ENCODE measurements at regions not wholly inside any gene's neighbourhood (a gene's known extent, or its start where the extent isn't known, plus 50 kb on each side); places are given as distances from the start of the nearest gene placed in this dataset.
A peak's percentile ranks its signal among the peaks of the same experiment; 100 is the strongest.

DNA sequence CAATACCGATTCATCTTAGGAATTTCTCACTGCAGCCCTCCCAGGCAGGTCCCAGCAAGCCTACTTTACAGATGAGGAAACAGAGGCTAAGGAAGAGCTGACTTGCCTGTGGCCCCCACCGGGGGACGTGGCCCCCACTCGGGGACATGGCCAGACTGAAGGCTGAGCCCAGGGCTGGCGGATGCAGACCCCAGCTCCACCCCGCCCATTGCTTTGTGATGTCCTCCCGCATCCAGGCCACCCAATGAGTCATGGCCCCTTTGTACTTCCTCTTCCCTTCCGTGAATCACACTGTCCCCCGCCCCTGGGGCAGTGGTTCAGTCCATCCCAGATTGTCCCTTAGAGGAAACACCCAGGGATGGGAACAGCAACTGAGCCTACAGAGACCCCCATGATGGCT, 116.0 kb upstream of the ANO1 start:
- DNase-seq (ENCODE audit: low read depth in 1 of 2, low spot score in 2 of 2) (no peak), FAIRE-seq (no peak)
- H2BK120ac ChIP-seq (replicated peaks; ENCODE audit: low read depth, low read length) = no peak overlapping the region
- H3K4ac ChIP-seq (replicated peaks; ENCODE audit: insufficient read length, low read depth, low read length) = no peak overlapping the region
- no peak overlapping the region for H2BK20ac ChIP-seq (ENCODE audit: low read length)
- H3K14ac ChIP-seq (ENCODE audit: insufficient read length) = no peak overlapping the region
- no peak overlapping the region for H3K4me2 ChIP-seq (ENCODE audit: insufficient read depth in 1 of 2, low read depth in 2 of 2, low read length in 2 of 2)
- H3K18ac ChIP-seq (ENCODE audit: extremely low read depth, low read length) = 0 out of 2 replicates have a peak overlapping the region, but pooled peaks have one; percentile 51
- H3K79me2 ChIP-seq (ENCODE audit: control insufficient read depth in 1 of 2, insufficient read depth in 2 of 2, low read length in 2 of 2) = no peaks in the 10 kb centered on the region
- H4K20me1 ChIP-seq (replicated peaks in 1 of 2; ENCODE audit: control insufficient read depth in 1 of 2, insufficient read depth in 2 of 2, low read length in 2 of 2) = no peaks in the 10 kb centered on the region
- ChIA-PET CTCF (ENCODE audit: partially characterized antibody) (interaction anchor here (0.9 to 1.6 kb wide), 5 partner anchors 10 to 234 kb away, joined by 3 to 5 read pairs (median 4); no protein-coding TSS in a partner anchor), POLR2A (ENCODE audit: partially characterized antibody) (no interaction called here)
- H2BK12ac ChIP-seq (ENCODE audit: low read depth, low read length) = peak overlapping the region; percentile 75; the same call in 1 of the 2 replicates
- H3K79me1 ChIP-seq (ENCODE audit: low read depth, low read length) = no peaks in the 10 kb centered on the region
- WGBS, 2 experiments (ENCODE audit: extremely low coverage in 1 of 2, insufficient coverage in 1 of 2, insufficient read length in 1 of 2, insufficient replicate concordance in 2 of 2, low coverage in 1 of 2, low lambda C conversion rate in 2 of 2, missing lambda C conversion rate in 1 of 2) = 83% methylated on average over 9 of the region's 9 CpGs; no CpG with 5 or more reads in 1 of the 2 experiments
- no peak overlapping the region for H3K56ac ChIP-seq (replicated peaks; ENCODE audit: insufficient read length, low read depth, low read length)
- peaks cover 0 to 5% of the 10 kb centered on the region in 2 experiments; a peak in 1 of 4 replicates for H3K9me3 ChIP-seq (ENCODE audit: insufficient read depth in 2 of 2, low read depth in 1 of 2, low read length in 1 of 2)
- no peak for TF ChIP-seq EP300 (IDR thresholded peaks at IDR 0.05; ENCODE audit: borderline replicate concordance in 1 of 2, low read depth in 2 of 2, low read length in 2 of 2)
- 0 out of 2 replicates have a peak, but pooled peaks have one; percentile 24 for TF ChIP-seq JUND (IDR thresholded peaks at IDR 0.05; ENCODE audit: low read length)
- no peaks in the 10 kb centered on the region for H3K36me3 ChIP-seq (ENCODE audit: control insufficient read depth in 2 of 4, insufficient read depth in 4 of 4, low read length in 3 of 4)
- no peak overlapping the region for H3K27ac ChIP-seq (ENCODE audit: low read depth, low read length)
- no peak overlapping the region for H3K4me3 ChIP-seq (ENCODE audit: extremely low read depth in 1 of 4, insufficient read depth in 2 of 4, low read depth in 3 of 4, low read length in 4 of 4)
- no peak overlapping the region for H2AFZ ChIP-seq (ENCODE audit: low read length)
- no peak overlapping the region for H4K5ac ChIP-seq (ENCODE audit: insufficient read length, low read depth, low read length)
- no peak overlapping the region for H4K91ac ChIP-seq (replicated peaks; ENCODE audit: insufficient read length, low read length)
- H2AK5ac ChIP-seq (ENCODE audit: low read depth, low read length) = no peak overlapping the region
- peaks cover 0 to 26% (median 16%) of the 10 kb centered on the region in 4 experiments; a peak in 6 of 7 replicates for H3K4me1 ChIP-seq (replicated peaks in 1 of 4; ENCODE audit: control insufficient read depth in 3 of 4, insufficient read depth in 4 of 4, low read length in 3 of 4)
- no peaks in the 10 kb centered on the region for H3K23me2 ChIP-seq (ENCODE audit: low read depth, low read length)
- no peak overlapping the region for H2BK5ac ChIP-seq (ENCODE audit: low read depth, low read length)
- H3K23ac ChIP-seq (ENCODE audit: insufficient read length) = no peak overlapping the region
- H3K9ac ChIP-seq (replicated peaks in 1 of 4; ENCODE audit: extremely low read depth in 1 of 4, low read depth in 3 of 4, low read length in 3 of 4) = no peak overlapping the region
- H2BK15ac ChIP-seq (ENCODE audit: low read length) = no peak overlapping the region
- H4K8ac ChIP-seq (ENCODE audit: extremely low read depth, insufficient read depth, low read length) = no peak overlapping the region
- H3K27me3 ChIP-seq (replicated peaks in 1 of 4; ENCODE audit: control insufficient read depth in 3 of 4, extremely low read depth in 1 of 4, insufficient read depth in 3 of 4, low read length in 3 of 4) = no peaks in the 10 kb centered on the region; a peak in 3 of 7 replicates
